Cardiac muscle cell (in vitro differentiated cells and primary cell): ENCODE measurements at regions not wholly inside any gene's neighbourhood (a gene's known extent, or its start where the extent isn't known, plus 50 kb on each side); places are given as distances from the start of the nearest gene placed in this dataset.

Experiments used
- DNase-seq, 2 donors: peaks; one replicate each; pipeline versions ENCODE4 v3.0.0 to v3.0.0-alpha.2; 2010 to 2017; ENCODE audit warnings: low read depth in 1 of 2, low spot score in 1 of 2
- H3K27ac ChIP-seq: fragments of 200-600 bp; sonication (generic); 2 replicates; pipeline ENCODE4 v1.5.1; 2016
- H3K27me3 ChIP-seq: fragments of 200-600 bp; sonication (generic); 2 replicates; pipeline ENCODE4 v1.6.0; 2016; ENCODE audit warnings: control low read depth
- H3K36me3 ChIP-seq: fragments of 200-600 bp; sonication (generic); 2 replicates; pipeline ENCODE4 v1.5.1; 2016; ENCODE audit warnings: control low read depth
- H3K4me1 ChIP-seq: fragments of 200-600 bp; sonication (generic); 2 replicates; pipeline ENCODE4 v1.8.1; 2017; ENCODE audit warnings: low read depth, mild to moderate bottlenecking, mixed run types
- H3K4me3 ChIP-seq: fragments of 200-600 bp; sonication (generic); 2 replicates; pipeline ENCODE4 v1.5.1; 2016; ENCODE audit warnings: mild to moderate bottlenecking
- H3K9me3 ChIP-seq: fragments of 200-600 bp; sonication (generic); 2 replicates; pipeline ENCODE4 v1.5.1; 2017; ENCODE audit warnings: low read depth, mild to moderate bottlenecking, control low read depth
- CTCF ChIP-seq: IDR thresholded peaks from 2 replicates; pipeline ENCODE4 v1.5.1; 2012; ENCODE audit warnings: low read depth, mild to moderate bottlenecking, low read length

GRCh38 chr9:79895232-79895631, 323.5 kb downstream of the TLE4 start:
- no peak for DNase-seq
- H3K36me3 ChIP-seq = no peaks in the 10 kb centered on the region
- H3K27me3 ChIP-seq = peaks cover 4% of the 10 kb centered on the region
- H3K4me1 ChIP-seq = no peaks in the 10 kb centered on the region
- no peak overlapping the region for H3K4me3 ChIP-seq
- H3K9me3 ChIP-seq = no peaks in the 10 kb centered on the region
- TF ChIP-seq CTCF = no peak
- no peak overlapping the region for H3K27ac ChIP-seq

- H3K27ac ChIP-seq = no peak overlapping the region
- no peak for TF ChIP-seq CTCF
- no peaks in the 10 kb centered on the region for H3K36me3 ChIP-seq
- peaks cover 4% of the 10 kb centered on the region for H3K27me3 ChIP-seq
- H3K9me3 ChIP-seq = no peaks in the 10 kb centered on the region
- no peak overlapping the region for H3K4me3 ChIP-seq
- peaks cover 5% of the 10 kb centered on the region for H3K4me1 ChIP-seq
- DNase-seq = no peak
Measured at GRCh38 chr9:79889369-79889768, 317.6 kb downstream of the TLE4 start.

- DNase-seq = no peak
- TF ChIP-seq CTCF = no peak
- Histone ChIP-seq H3K9me3 (no peaks in the 10 kb centered on the region), H3K4me1 (peaks cover 5% of the 10 kb centered on the region), H3K27me3 (no peaks in the 10 kb centered on the region), H3K4me3 (no peak overlapping the region), H3K27ac (no peak overlapping the region), H3K36me3 (no peaks in the 10 kb centered on the region)
Measured at GRCh38 chr9:79885093-79885857, 313.5 kb downstream of the TLE4 start.

- TF ChIP-seq CTCF = no peak
- H3K4me3 ChIP-seq = no peak overlapping the region
- H3K36me3 ChIP-seq = no peaks in the 10 kb centered on the region
- no peaks in the 10 kb centered on the region for H3K9me3 ChIP-seq
- peaks cover 2% of the 10 kb centered on the region for H3K4me1 ChIP-seq
- H3K27ac ChIP-seq = no peak overlapping the region
- no peak for DNase-seq
- H3K27me3 ChIP-seq = no peaks in the 10 kb centered on the region
Measured at GRCh38 chr9:79884546-79884945, 312.8 kb downstream of the TLE4 start.

GRCh38 chr9:79883073-79883645, 311.4 kb downstream of the TLE4 start:
- H3K36me3 ChIP-seq = no peaks in the 10 kb centered on the region
- TF ChIP-seq CTCF = no peak
- no peak for DNase-seq

More at GRCh38 chr9:79883073-79883645, 311.4 kb downstream of the TLE4 start:
- Histone ChIP-seq H3K9me3 (no peaks in the 10 kb centered on the region), H3K27ac (no peak overlapping the region), H3K27me3 (no peaks in the 10 kb centered on the region), H3K4me3 (no peak overlapping the region), H3K4me1 (no peaks in the 10 kb centered on the region)
